IPS-20b (cell line): ENCODE measurements at regions not wholly inside any gene's neighbourhood (a gene's known extent, or its start where the extent isn't known, plus 50 kb on each side); places are given as distances from the start of the nearest gene placed in this dataset.
"Not testable (repeated sequence)": the region's sequence is repeated elsewhere in the genome, so short reads cannot be mapped to it uniquely, and the experiment has no call there.

Experiments used
- H3K27ac ChIP-seq: one replicate; pipeline ENCODE4 v1.5.1; 2013; ENCODE audit warnings: low read length
- H3K27me3 ChIP-seq: 2 replicates; pipeline ENCODE4 v1.6.1; 2013; ENCODE audit warnings: mild to moderate bottlenecking, low read length, inconsistent platforms; ENCODE audit not compliant: insufficient read depth
- H3K36me3 ChIP-seq: 2 replicates; pipeline ENCODE4 v1.6.1; 2013; ENCODE audit warnings: low read depth, mild to moderate bottlenecking, inconsistent platforms, low read length, moderate library complexity; ENCODE audit not compliant: insufficient read depth
- H3K4me1 ChIP-seq: 2 replicates; pipeline ENCODE4 v1.6.1; 2013; ENCODE audit warnings: mild to moderate bottlenecking, control low read depth, inconsistent platforms, low read length, moderate library complexity; ENCODE audit not compliant: insufficient read depth
- H3K4me3 ChIP-seq: 2 replicates; pipeline ENCODE4 v1.5.1; 2013; ENCODE audit warnings: mild to moderate bottlenecking, low read length, inconsistent platforms
- H3K9ac ChIP-seq: 2 replicates; pipeline ENCODE4 v1.6.1; 2013; ENCODE audit warnings: low read depth, mild to moderate bottlenecking, inconsistent platforms, low read length, moderate library complexity
- H3K9me3 ChIP-seq: 2 replicates; pipeline ENCODE4 v1.6.1; 2013; ENCODE audit warnings: mild to moderate bottlenecking, low read depth, low read length, inconsistent platforms; ENCODE audit not compliant: insufficient read depth

- no peaks in the 10 kb centered on the region for H3K27me3 ChIP-seq
- no peak overlapping the region for H3K27ac ChIP-seq
- H3K4me3 ChIP-seq = no peak overlapping the region
- no peaks in the 10 kb centered on the region for H3K4me1 ChIP-seq
- no peaks in the 10 kb centered on the region for H3K9me3 ChIP-seq
- H3K9ac ChIP-seq = no peak overlapping the region
- no peaks in the 10 kb centered on the region for H3K36me3 ChIP-seq
Measured at GRCh38 chr12:73998894-73999293, 538.7 kb upstream of the ATXN7L3B start.

DNA sequence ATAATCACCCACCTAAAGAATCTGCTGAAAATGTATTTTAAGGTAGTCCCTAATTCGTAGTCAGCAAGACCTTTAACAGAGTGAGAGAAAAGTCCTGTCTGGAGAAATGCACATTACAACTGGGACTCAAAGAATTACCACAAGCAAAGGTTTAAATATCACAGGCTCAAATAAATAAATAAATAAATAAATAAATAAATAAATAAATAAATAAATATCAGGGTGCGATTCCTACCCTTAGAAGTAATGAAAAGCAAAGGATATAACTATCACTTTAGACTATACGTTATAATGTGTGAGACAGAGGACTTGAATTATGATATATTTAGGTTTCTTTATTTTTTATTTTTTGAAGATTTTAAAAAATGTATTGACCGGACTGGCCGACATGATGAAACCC lies 522.5 kb upstream of the ATXN7L3B start:
- Histone ChIP-seq H3K36me3 (no peaks in the 10 kb centered on the region), H3K4me1 (peaks cover 6% of the 10 kb centered on the region), H3K4me3 (no peak overlapping the region), H3K27me3 (no peaks in the 10 kb centered on the region), H3K9ac (no peak overlapping the region), H3K27ac (no peak overlapping the region), H3K9me3 (no peaks in the 10 kb centered on the region)

GRCh38 chr12:74016324-74016723 lies 521.3 kb upstream of the ATXN7L3B start:
- not testable (repeated sequence) for H3K36me3 ChIP-seq, H3K27me3 ChIP-seq, H3K4me1 ChIP-seq, H3K9me3 ChIP-seq, H3K9ac ChIP-seq, H3K27ac ChIP-seq, H3K4me3 ChIP-seq

GRCh38 chr12:74018849-74019248 lies 518.8 kb upstream of the ATXN7L3B start:
- Histone ChIP-seq H3K27me3 (no peaks in the 10 kb centered on the region), H3K9ac (no peak overlapping the region), H3K9me3 (no peaks in the 10 kb centered on the region), H3K4me1 (peaks cover 6% of the 10 kb centered on the region), H3K4me3 (no peak overlapping the region; the same call in 1 of the 2 replicates), H3K36me3 (no peaks in the 10 kb centered on the region), H3K27ac (no peak overlapping the region)

- Histone ChIP-seq H3K9me3 (no peaks in the 10 kb centered on the region), H3K27me3 (no peaks in the 10 kb centered on the region), H3K9ac (no peak overlapping the region), H3K4me1 (peaks cover 6% of the 10 kb centered on the region), H3K36me3 (no peaks in the 10 kb centered on the region), H3K4me3 (no peak overlapping the region), H3K27ac (no peak overlapping the region)
Measured at GRCh38 chr12:74021937-74022336, 515.7 kb upstream of the ATXN7L3B start.

GRCh38 chr12:74031045-74031444 lies 506.6 kb upstream of the ATXN7L3B start:
- Histone ChIP-seq H3K27ac (no peak overlapping the region), H3K4me3 (no peak overlapping the region), H3K9me3 (no peaks in the 10 kb centered on the region)

DNA sequence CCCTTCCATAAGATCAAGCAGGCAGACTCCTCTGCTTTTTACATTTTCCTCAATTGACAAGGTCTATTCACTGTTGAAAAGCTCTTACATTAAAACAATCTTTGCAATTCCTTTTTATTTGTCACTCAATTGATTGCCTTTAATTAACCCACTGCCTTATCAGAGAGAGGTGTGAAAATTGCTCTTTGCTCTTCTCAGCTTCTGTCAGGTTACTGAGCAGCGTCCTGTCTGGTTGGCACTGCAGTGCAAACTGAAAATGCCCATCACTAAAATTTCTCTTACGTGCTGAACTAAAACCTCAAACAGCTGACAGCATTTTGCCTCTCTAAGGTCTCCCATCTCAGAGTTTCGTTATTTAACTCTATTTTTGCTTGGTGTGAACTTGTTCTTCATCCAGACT lies 504.1 kb upstream of the ATXN7L3B start:
- Histone ChIP-seq H3K27me3 (no peaks in the 10 kb centered on the region), H3K27ac (no peak overlapping the region), H3K4me1 (no peaks in the 10 kb centered on the region), H3K36me3 (no peaks in the 10 kb centered on the region), H3K4me3 (no peak overlapping the region), H3K9ac (no peak overlapping the region), H3K9me3 (no peaks in the 10 kb centered on the region)

More at GRCh38 chr12:74031045-74031444, 506.6 kb upstream of the ATXN7L3B start:
- Histone ChIP-seq H3K9ac (no peak overlapping the region), H3K36me3 (no peaks in the 10 kb centered on the region), H3K4me1 (no peaks in the 10 kb centered on the region), H3K27me3 (no peaks in the 10 kb centered on the region)

- not testable (repeated sequence) for H3K27me3 ChIP-seq, H3K9ac ChIP-seq, H3K4me1 ChIP-seq, H3K27ac ChIP-seq, H3K9me3 ChIP-seq, H3K4me3 ChIP-seq, H3K36me3 ChIP-seq
Measured at GRCh38 chr12:74039138-74039537, 498.5 kb upstream of the ATXN7L3B start.

- Histone ChIP-seq H3K4me3 (no peak overlapping the region), H3K27ac (no peak overlapping the region), H3K9me3 (no peaks in the 10 kb centered on the region), H3K4me1 (no peaks in the 10 kb centered on the region), H3K36me3 (no peaks in the 10 kb centered on the region), H3K27me3 (no peaks in the 10 kb centered on the region), H3K9ac (no peak overlapping the region)
Measured at GRCh38 chr12:74043343-74043742, 494.3 kb upstream of the ATXN7L3B start.

DNA sequence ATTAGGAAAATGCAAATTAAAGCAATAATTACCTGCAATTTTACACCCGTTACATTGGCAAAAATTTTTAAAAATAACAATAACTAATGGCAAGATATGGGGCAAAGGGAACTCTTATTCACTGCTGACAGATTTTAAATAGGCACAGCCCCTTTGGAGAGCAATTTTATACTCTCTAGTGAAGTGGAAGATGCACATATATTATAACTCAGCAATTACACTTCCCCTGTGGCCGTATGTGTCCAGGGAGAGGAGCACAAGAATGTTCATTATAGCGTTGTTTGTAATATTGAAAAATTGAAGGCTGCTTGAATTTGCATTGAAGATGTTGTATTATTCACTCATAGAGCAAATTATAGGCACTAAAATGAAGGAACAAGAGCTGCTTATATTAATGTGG lies 488.3 kb upstream of the ATXN7L3B start:
- H3K27ac ChIP-seq = no peak overlapping the region
- H3K9ac ChIP-seq = no peak overlapping the region
- no peaks in the 10 kb centered on the region for H3K9me3 ChIP-seq
- H3K4me1 ChIP-seq = peaks cover 18% of the 10 kb centered on the region; the same call in 1 of the 2 replicates
- H3K27me3 ChIP-seq = no peaks in the 10 kb centered on the region
- no peaks in the 10 kb centered on the region for H3K36me3 ChIP-seq
- H3K4me3 ChIP-seq = no peak overlapping the region

GRCh38 chr12:74051848-74052247 lies 485.8 kb upstream of the ATXN7L3B start:
- Histone ChIP-seq H3K9ac (no peak overlapping the region), H3K4me3 (no peak overlapping the region), H3K36me3 (no peaks in the 10 kb centered on the region), H3K9me3 (no peaks in the 10 kb centered on the region), H3K4me1 (peaks cover 18% of the 10 kb centered on the region; the same call in 1 of the 2 replicates), H3K27me3 (no peaks in the 10 kb centered on the region), H3K27ac (no peak overlapping the region)

DNA sequence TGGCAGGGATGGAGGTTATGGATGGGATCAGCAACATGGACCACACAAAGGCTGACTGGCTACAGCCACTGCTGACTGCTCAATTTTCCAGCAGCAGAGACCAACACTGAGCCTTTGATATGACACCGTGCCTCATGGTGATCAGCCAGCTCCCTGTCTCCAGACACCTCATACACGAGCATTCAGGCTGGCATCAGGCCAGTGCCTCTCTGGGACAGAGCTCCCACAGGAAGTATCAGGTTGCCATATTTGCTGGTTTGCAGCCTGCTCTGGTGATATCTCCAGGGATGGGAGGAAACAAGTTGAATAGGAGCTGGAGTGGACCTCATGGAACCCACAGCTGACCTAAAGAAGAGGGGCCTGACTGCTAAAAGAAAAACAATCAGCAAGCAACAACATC lies 471.2 kb upstream of the ATXN7L3B start:
- no peak overlapping the region for H3K4me3 ChIP-seq
- H3K9ac ChIP-seq = no peak overlapping the region
- H3K36me3 ChIP-seq = no peaks in the 10 kb centered on the region
- H3K4me1 ChIP-seq = no peaks in the 10 kb centered on the region
- no peak overlapping the region for H3K27ac ChIP-seq
- no peaks in the 10 kb centered on the region for H3K27me3 ChIP-seq
- no peaks in the 10 kb centered on the region for H3K9me3 ChIP-seq

DNA sequence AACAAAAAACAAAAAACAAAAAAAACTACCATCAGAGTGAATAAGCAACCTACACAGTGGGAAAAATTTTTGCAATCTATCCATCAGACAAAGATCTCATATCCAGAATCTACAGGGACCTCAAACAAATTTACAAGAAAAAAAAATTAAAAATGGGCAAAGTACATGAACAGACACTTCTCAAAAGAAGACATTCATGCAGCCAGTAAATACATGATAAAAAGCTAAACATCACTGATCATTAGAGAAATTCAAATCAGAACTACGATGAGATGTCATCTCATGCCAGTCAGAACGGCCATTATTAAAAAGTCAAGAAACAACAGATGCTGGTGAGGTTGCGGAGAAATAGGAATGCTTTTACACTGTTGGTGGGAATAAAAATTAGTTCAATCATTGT lies 466.5 kb upstream of the ATXN7L3B start:
- Histone ChIP-seq H3K27me3 (no peaks in the 10 kb centered on the region), H3K9ac (no peak overlapping the region), H3K9me3 (no peaks in the 10 kb centered on the region), H3K36me3 (no peaks in the 10 kb centered on the region), H3K4me1 (no peaks in the 10 kb centered on the region), H3K4me3 (no peak overlapping the region), H3K27ac (no peak overlapping the region)
